BJ (cell line): ENCODE measurements at regions not wholly inside any gene's neighbourhood (a gene's known extent, or its start where the extent isn't known, plus 50 kb on each side); places are given as distances from the start of the nearest gene placed in this dataset.

ENCODE experiments used
- CTCF ChIA-PET: fragments of 350-600 bp; formaldehyde crosslinking; extraction: SDS; loops from one replicate; lab custom pipeline; 2021; ENCODE audit warnings: antibody characterized with exemption, inconsistent platforms; lab: Yijun Ruan, JAX
- POLR2A ChIA-PET: fragments of 300-600 bp; sonication (Branson Sonifier 250); formaldehyde crosslinking; extraction: SDS; loops from one replicate; lab custom pipeline; 2021; ENCODE audit warnings: antibody characterized with exemption; lab: Charles Lee
- DNase-seq: peaks from one replicate; pipeline ENCODE4 v3.0.0-alpha.2; 2011; ENCODE audit warnings: low read depth
- H3K27me3 ChIP-seq: 2 replicates; pipeline ENCODE4 v1.6.0; 2011; ENCODE audit warnings: low read length; ENCODE audit not compliant: control insufficient read depth, insufficient read depth
- H3K36me3 ChIP-seq: 2 replicates; pipeline ENCODE4 v1.5.1; 2011; ENCODE audit warnings: low read length; ENCODE audit not compliant: control insufficient read depth, insufficient read depth
- H3K4me3 ChIP-seq: 2 replicates; pipeline ENCODE4 v1.5.1; 2011; ENCODE audit warnings: low read depth, mild to moderate bottlenecking, control low read depth, low read length
- CTCF ChIP-seq: IDR thresholded peaks from 2 replicates; pipeline ENCODE4 v1.5.1; 2011; ENCODE audit warnings: low read depth, mild to moderate bottlenecking, control low read depth, inconsistent platforms, low read length, moderate library complexity; ENCODE audit not compliant: insufficient read depth

GRCh38 chr5:120152931-120153330 is 311.2 kb upstream of the PRR16 start:
- TF ChIP-seq CTCF, result no peak
- Histone ChIP-seq H3K4me3 (no peak overlapping the region), H3K27me3 (no peaks in the 10 kb centered on the region), H3K36me3 (no peaks in the 10 kb centered on the region)
- ChIA-PET CTCF (no interaction called here), POLR2A (no interaction called here)
- no peak for DNase-seq

DNA sequence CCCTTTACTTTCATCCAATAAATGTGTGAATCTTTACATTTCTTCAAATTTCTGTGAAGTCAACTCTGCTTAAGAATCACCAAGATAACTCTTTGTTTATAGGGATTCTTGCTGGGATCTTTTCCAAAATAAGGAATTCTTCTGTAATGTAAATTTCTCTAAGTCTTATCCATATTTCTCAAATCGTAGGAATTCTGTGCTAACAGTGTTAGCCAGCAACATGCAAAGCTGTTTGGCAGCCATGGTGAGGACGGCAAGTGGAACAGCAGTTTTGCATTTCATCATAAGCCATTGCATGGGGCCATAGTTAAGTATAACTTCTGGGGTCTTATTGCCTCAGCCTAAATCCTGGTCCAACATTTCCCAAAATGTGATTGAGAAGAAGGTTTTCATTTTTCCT is 310.5 kb upstream of the PRR16 start:
- DNase-seq, result no peak
- no peak for TF ChIP-seq CTCF
- H3K36me3 ChIP-seq, result no peaks in the 10 kb centered on the region

DNA sequence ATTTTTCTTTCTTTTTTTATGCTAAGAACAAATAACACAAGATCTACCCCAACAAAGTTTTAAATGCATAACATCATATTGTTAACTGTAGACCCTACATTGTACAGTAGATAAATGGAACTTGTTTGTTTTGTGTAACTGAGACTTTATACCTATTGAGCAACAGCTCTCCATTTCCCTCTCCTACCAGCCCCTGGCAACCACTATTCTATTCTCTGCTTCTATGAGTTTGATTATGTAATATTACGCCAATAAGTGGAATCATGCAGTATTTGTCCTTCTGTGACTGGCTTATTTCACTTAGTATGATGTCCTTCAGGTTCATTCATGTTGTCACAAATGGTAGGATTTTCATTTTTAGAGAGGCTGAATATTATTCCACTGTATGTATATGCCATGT is 308.2 kb upstream of the PRR16 start:
- Histone ChIP-seq H3K36me3 (no peaks in the 10 kb centered on the region), H3K4me3 (no peak overlapping the region), H3K27me3 (no peaks in the 10 kb centered on the region)
- ChIA-PET POLR2A (no interaction called here), CTCF (no interaction called here)
- TF ChIP-seq CTCF, result no peak
- DNase-seq, result no peak

More for the DNA sequence above, 310.5 kb upstream of the PRR16 start:
- CTCF ChIA-PET, result no interaction called here
- Histone ChIP-seq H3K27me3 (no peaks in the 10 kb centered on the region), H3K4me3 (no peak overlapping the region)
- POLR2A ChIA-PET, result no interaction called here

GRCh38 chr5:120158211-120158610 is 305.9 kb upstream of the PRR16 start:
- no peak for DNase-seq

GRCh38 chr5:120159155-120159554 is 304.9 kb upstream of the PRR16 start:
- DNase-seq, result no peak
- H3K36me3 ChIP-seq, result no peaks in the 10 kb centered on the region
- ChIA-PET CTCF (no interaction called here), POLR2A (no interaction called here)
- H3K4me3 ChIP-seq, result no peak overlapping the region
- no peaks in the 10 kb centered on the region for H3K27me3 ChIP-seq
- TF ChIP-seq CTCF, result no peak

More at GRCh38 chr5:120158211-120158610, 305.9 kb upstream of the PRR16 start:
- POLR2A ChIA-PET, result no interaction called here
- no peak for TF ChIP-seq CTCF
- CTCF ChIA-PET, result no interaction called here
- H3K36me3 ChIP-seq, result no peaks in the 10 kb centered on the region
- no peak overlapping the region for H3K4me3 ChIP-seq
- H3K27me3 ChIP-seq, result no peaks in the 10 kb centered on the region
